ENCODE measurements at regions not wholly inside any gene's neighbourhood (a gene's known extent, or its start where the extent isn't known, plus 50 kb on each side); places are given as distances from the start of the nearest gene placed in this dataset.

DNA sequence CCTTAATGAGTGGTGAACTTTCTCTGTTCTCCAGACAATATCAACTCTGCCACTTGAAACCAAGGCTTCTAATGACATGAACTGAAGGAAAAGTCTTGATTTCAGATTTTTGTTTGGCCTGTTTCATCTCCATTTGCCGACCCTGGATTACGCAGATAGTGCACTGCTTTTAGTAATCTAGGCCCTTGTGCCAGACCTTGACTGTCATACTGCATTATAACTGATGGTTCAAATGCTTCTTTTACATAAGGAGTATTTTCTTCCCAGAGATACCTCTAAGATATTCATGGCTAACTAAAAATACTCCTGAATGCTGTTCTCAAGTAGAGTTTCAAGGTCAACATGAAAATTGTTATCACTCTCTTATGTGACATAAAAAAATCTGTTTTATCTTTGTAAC lies 238.7 kb upstream of the SEMA6A start:
- DNase-seq (ENCODE audit: low read depth in 2 of 2), result no peak
- TF ChIP-seq, protein P1, sequence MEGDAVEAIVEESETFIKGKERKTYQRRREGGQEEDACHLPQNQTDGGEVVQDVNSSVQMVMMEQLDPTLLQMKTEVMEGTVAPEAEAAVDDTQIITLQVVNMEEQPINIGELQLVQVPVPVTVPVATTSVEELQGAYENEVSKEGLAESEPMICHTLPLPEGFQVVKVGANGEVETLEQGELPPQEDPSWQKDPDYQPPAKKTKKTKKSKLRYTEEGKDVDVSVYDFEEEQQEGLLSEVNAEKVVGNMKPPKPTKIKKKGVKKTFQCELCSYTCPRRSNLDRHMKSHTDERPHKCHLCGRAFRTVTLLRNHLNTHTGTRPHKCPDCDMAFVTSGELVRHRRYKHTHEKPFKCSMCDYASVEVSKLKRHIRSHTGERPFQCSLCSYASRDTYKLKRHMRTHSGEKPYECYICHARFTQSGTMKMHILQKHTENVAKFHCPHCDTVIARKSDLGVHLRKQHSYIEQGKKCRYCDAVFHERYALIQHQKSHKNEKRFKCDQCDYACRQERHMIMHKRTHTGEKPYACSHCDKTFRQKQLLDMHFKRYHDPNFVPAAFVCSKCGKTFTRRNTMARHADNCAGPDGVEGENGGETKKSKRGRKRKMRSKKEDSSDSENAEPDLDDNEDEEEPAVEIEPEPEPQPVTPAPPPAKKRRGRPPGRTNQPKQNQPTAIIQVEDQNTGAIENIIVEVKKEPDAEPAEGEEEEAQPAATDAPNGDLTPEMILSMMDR (IDR thresholded peaks at IDR 0.05; ENCODE audit: low read depth, low read length), result no peak

DNA sequence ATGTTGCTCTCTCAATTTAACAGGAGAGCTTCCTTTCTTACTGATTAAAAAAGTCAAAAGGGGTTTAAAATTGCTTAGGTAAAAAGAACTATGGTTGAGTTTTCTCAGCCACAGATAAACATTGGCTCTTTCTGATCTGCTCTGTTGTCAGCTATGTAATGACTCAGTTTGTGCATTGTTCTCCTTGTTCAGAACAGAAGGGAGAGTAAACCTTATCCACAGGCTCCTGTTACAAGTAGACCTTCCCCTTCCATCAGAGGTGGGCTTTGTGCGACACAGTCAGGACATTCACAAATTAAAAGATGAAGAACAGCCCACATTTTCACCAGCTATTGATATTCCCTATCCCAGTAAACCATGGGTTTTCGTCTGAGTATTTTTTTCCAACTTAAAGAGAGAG lies 236.3 kb upstream of the SEMA6A start:
- H3K4me3 ChIP-seq (replicated peaks in 1 of 2; ENCODE audit: low read depth in 2 of 2, low read length in 2 of 2), result no peak overlapping the region
- DNase-seq (ENCODE audit: low read depth in 2 of 2), result no peak
- TF ChIP-seq, protein P1 (IDR thresholded peaks at IDR 0.05; ENCODE audit: low read depth, low read length), result no peak

More for the DNA sequence above, 238.7 kb upstream of the SEMA6A start:
- no peak overlapping the region for H3K4me3 ChIP-seq (replicated peaks in 1 of 2; ENCODE audit: low read depth in 2 of 2, low read length in 2 of 2)

DNA sequence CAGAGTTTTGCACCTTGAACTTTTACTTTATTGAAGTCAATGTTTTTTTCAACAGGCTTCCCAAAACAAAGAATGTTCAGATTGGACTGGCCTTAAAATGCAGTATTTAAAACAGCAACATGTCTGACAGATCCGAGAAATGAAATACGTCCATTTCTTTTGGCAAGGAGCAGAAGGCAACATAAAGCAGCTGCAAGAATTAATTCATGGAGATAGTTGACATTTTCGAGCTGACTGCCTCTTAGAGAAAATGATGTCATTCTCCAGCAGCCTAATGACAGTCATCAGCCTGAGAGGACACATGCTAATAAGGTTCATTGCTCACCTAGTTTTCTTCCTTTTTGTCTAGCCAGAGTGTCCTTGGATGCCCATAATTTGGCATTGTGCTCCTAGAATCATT lies 232.2 kb upstream of the SEMA6A start:
- TF ChIP-seq, protein P1 (IDR thresholded peaks at IDR 0.05; ENCODE audit: low read depth, low read length), result no peak
- no peak for DNase-seq (ENCODE audit: low read depth in 2 of 2)
- no peak overlapping the region for H3K4me3 ChIP-seq (replicated peaks in 1 of 2; ENCODE audit: low read depth in 2 of 2, low read length in 2 of 2)

DNA sequence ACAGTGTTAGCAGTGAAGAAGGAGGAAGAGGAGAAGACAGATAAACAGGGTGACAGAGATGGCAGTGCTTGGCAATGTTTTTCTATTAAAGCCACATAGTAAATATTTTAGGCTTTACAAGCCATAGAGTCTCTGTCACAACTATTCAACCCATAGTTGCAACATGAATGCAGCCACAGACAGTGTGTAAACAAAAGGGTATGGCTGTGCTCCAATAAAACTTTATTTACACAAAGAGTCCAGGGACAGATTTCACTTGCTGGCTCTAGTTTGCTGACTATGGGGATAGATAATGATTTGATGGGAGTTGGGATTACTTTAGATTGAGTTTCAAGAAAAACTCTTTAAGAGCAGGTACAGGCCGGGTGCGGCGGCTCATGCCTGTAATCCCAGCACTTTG lies 224.8 kb upstream of the SEMA6A start:
- H3K4me3 ChIP-seq (replicated peaks in 1 of 2; ENCODE audit: low read depth in 2 of 2, low read length in 2 of 2), result no peak overlapping the region
- DNase-seq (ENCODE audit: low read depth in 2 of 2), result no peak
- TF ChIP-seq, protein P1 (IDR thresholded peaks at IDR 0.05; ENCODE audit: low read depth, low read length), result no peak

DNA sequence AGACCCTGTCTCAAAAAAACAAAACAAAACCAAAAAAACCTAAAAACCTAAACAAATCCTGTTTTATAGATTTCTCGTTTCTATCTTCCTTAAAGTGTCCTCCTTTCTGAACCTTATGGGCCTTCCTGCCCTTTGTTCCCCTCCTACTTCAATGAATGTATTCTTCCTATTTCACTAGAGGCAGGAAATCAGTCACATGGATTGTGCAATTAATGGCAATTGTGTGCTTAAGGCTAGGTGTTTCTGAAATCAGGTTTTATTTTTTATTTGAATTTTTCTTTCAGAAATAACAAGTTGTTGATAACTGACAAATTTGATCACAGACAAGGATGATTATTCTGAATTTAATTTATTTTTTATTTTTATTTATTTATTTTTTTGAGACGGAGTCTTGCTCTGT lies 220.6 kb upstream of the SEMA6A start:
- no peak for DNase-seq (ENCODE audit: low read depth in 2 of 2)

DNA sequence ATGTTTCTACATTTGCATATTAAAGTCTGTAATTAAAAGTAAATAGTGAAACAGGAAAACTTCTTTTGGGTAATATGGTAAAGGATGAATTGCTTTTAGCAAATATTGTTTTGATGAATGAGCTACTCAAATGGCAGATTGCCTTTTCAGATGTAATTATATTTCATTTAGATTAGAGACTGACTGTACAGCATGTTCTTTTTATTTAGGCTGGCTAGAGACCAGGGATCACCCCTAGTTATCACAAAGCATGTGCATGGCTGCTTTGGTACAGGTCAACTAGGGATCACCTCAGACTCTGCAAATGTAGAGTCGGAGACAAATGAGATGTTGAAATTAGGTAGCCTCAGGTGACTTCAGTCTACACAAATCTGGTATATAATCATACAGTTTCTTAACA lies 214.9 kb upstream of the SEMA6A start:
- DNase-seq (ENCODE audit: low read depth in 2 of 2), result no peak
- TF ChIP-seq, protein P1 (IDR thresholded peaks at IDR 0.05; ENCODE audit: low read depth, low read length), result no peak
- no peak overlapping the region for H3K4me3 ChIP-seq (replicated peaks in 1 of 2; ENCODE audit: low read depth in 2 of 2, low read length in 2 of 2)

More for the DNA sequence above, 220.6 kb upstream of the SEMA6A start:
- H3K4me3 ChIP-seq (replicated peaks in 1 of 2; ENCODE audit: low read depth in 2 of 2, low read length in 2 of 2), result no peak overlapping the region
- TF ChIP-seq, protein P1 (IDR thresholded peaks at IDR 0.05; ENCODE audit: low read depth, low read length), result no peak

DNA sequence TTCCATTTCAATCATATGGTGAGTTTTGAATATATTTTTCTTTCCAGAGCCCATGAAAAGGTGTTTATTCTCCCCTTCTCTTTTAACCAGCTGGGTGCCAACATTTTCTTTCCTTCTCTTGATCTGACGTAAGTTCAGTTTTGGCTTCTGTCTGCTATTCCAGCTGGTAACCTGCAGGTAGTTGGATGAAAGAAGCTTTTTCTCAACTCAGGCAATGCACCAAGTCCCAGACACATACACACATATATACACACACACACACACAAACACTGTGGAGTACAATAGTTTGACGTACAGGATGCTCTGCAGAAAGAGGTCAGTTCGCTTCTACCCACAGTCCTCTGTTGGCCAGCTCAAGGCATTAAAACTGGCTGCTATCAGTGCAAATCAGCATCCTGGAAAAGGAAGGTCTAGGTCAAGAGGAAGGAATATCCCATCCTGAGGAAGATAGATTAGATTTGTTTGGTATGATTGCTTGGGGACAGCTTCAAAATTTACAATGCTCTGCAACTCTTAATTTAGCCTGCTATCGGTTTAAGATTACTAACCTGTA lies 214.3 kb upstream of the SEMA6A start:
- TF ChIP-seq, protein P1 (IDR thresholded peaks at IDR 0.05; ENCODE audit: low read depth, low read length), result no peak
- no peak for DNase-seq (ENCODE audit: low read depth in 2 of 2)
- no peak overlapping the region for H3K4me3 ChIP-seq (replicated peaks in 1 of 2; ENCODE audit: low read depth in 2 of 2, low read length in 2 of 2)
